ENCODE measurements at regions not wholly inside any gene's neighbourhood (a gene's known extent, or its start where the extent isn't known, plus 50 kb on each side); places are given as distances from the start of the nearest gene placed in this dataset.

GRCh38 chr2:2799151-2799697, 468.1 kb upstream of the MYT1L start:
- in situ Hi-C loops (cut with HindIII; ENCODE audit: low sequenced_read_pairs) = no loop called here
- no peak overlapping the region for H3K4me3 ChIP-seq (ENCODE audit: low read depth, low read length)
- no peak for DNase-seq (ENCODE audit: low read depth)

GRCh38 chr2:2798337-2798736, 467.3 kb upstream of the MYT1L start:
- DNase-seq (ENCODE audit: low read depth) = no peak
- no peak for TF ChIP-seq CTCF (IDR thresholded peaks at IDR 0.05; ENCODE audit: low read depth, low read length, missing control alignments)
- in situ Hi-C loops (cut with HindIII; ENCODE audit: low sequenced_read_pairs) = no loop called here
- H3K4me3 ChIP-seq (ENCODE audit: low read depth, low read length) = no peak overlapping the region

More at GRCh38 chr2:2799151-2799697, 468.1 kb upstream of the MYT1L start:
- TF ChIP-seq CTCF (IDR thresholded peaks at IDR 0.05; ENCODE audit: low read depth, low read length, missing control alignments) = no peak

GRCh38 chr2:2797797-2798196, 466.7 kb upstream of the MYT1L start:
- DNase-seq (ENCODE audit: low read depth) = no peak
- TF ChIP-seq CTCF (IDR thresholded peaks at IDR 0.05; ENCODE audit: low read depth, low read length, missing control alignments) = no peak
- in situ Hi-C loops (cut with HindIII; ENCODE audit: low sequenced_read_pairs) = no loop called here
- no peak overlapping the region for H3K4me3 ChIP-seq (ENCODE audit: low read depth, low read length)

- DNase-seq (ENCODE audit: low read depth) = no peak
- in situ Hi-C loops (cut with HindIII; ENCODE audit: low sequenced_read_pairs) = no loop called here
- H3K4me3 ChIP-seq (ENCODE audit: low read depth, low read length) = no peak overlapping the region
- no peak for TF ChIP-seq CTCF (IDR thresholded peaks at IDR 0.05; ENCODE audit: low read depth, low read length, missing control alignments)
Observed at GRCh38 chr2:2796207-2796606, 465.1 kb upstream of the MYT1L start.

GRCh38 chr2:2795438-2796091, 464.5 kb upstream of the MYT1L start:
- no peak for DNase-seq (ENCODE audit: low read depth)
- no peak for TF ChIP-seq CTCF (IDR thresholded peaks at IDR 0.05; ENCODE audit: low read depth, low read length, missing control alignments)
- H3K4me3 ChIP-seq (ENCODE audit: low read depth, low read length) = no peak overlapping the region
- in situ Hi-C loops (cut with HindIII; ENCODE audit: low sequenced_read_pairs) = no loop called here

- no peak for DNase-seq (ENCODE audit: low read depth)
- TF ChIP-seq CTCF (IDR thresholded peaks at IDR 0.05; ENCODE audit: low read depth, low read length, missing control alignments) = no peak
- H3K4me3 ChIP-seq (ENCODE audit: low read depth, low read length) = no peak overlapping the region
- in situ Hi-C loops (cut with HindIII; ENCODE audit: low sequenced_read_pairs) = no loop called here
Observed at GRCh38 chr2:2793925-2794560, 463.0 kb upstream of the MYT1L start.

All from astrocyte of the cerebellum (primary cell).